HG03159 (cell line): ENCODE measurements at regions not wholly inside any gene's neighbourhood (a gene's known extent, or its start where the extent isn't known, plus 50 kb on each side); places are given as distances from the start of the nearest gene placed in this dataset.

ENCODE experiments used
- ATAC-seq: cut with Tn5 transposase; IDR thresholded peaks from one replicate; pipeline ENCODE4 v1.9.1; 2021; ENCODE audit warnings: mild to moderate bottlenecking, moderate library complexity; ENCODE audit not compliant: unreplicated experiment

DNA sequence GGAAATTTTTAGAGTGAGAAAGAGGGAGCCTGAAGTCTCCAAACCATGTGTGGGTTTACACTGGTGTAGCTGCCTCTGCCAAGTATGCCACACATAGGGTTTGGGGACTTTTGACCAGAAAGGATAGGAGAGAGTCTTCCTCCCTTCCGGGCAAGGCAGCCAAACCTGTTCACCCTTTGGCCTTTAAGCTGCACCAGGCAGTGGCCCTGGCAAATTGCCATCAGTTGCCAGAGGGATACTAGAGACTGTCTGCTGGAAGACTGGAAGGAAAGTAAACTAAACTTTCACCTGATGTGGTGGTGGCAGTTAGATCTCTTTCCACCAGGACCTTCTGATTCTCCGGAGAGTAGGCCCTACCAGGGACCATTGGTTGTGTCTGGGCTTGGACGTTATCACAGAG, 1263.2 kb downstream of the FAM181B start:
- no peak for ATAC-seq

GRCh38 chr11:81459766-81460306, 1273.8 kb downstream of the FAM181B start:
- no peak for ATAC-seq

DNA sequence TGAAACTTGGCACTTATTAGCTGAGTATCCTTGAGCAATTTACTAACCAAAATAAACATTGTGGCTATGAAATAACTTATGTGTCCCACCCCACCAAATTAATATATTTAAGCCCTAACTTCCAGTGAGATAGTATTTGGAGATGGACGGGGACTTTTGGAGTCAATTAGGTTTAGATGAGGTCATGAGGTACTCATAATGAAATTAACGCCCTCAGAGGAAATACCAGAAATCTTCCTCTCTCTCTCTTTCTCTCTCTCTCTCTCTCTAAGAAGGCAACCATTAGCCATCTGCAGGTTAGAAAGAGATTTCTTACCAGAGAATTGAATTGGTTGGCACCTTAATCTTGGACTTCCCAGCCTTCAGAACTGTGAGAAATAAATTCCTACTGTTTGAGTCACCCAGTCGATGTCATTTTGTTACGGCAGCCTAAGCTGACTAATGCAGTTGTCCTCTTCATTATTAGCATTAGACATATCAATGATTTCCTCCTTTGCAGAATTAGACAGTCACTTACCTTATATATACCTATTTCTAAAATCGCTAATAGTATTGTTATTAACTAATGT, 1284.0 kb downstream of the FAM181B start:
- no peak for ATAC-seq

DNA sequence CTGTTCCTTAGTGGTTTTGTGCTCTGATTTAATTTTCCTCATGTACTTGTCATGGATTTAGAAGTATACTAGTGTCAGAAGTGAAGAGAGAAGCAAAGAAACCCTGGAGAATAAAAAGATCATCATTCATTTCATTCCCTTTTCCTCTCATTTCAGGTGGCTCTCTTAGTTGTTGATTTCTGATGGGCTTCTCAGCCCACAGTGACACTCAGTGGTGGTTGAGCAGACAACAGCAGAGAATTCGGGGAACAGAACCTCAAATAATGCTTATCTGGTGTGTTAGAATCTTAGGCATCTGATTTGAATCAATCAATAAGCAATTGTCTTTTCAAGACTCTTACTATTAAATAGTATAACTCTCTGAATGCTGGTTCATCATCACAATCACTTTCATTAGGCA, 1289.4 kb downstream of the FAM181B start:
- ATAC-seq, result no peak

DNA sequence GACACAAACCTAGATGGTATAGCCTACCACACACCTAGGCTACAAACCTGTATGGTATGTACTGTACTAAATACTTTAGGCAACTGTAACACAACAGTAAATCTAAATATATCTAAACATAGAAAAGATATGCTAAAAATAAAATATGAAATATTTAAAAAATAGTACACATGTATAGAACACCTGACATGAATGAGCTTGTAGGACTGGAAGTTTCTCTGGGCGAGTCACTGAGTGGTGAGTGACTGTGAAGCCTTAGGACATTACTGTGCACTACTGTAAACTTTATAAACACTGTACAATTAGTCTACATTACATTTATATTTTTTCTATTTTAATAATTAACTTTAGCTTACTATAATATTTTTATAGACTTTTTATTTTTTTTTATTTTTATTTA, 1301.3 kb downstream of the FAM181B start:
- no peak for ATAC-seq

DNA sequence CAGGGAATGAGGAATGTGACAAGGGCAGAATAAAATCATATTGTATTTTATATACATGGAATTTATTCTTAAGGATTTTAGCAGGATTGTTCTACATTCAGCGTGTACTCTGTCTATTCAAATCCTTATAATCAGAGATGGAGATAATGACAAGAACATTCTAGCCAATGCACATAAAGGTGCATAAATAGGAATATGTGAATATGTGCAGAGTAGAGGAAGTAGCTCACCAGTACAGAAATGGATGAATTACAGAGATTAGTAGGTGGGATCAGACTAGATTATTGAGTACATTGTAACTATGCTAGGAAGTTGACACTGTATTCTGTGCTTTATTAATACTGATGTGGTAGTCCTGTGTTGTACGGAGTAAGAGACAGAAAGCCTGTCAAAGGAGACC, 1308.8 kb downstream of the FAM181B start:
- ATAC-seq, result no peak

GRCh38 chr11:81422402-81422801, 1311.3 kb downstream of the FAM181B start:
- no peak for ATAC-seq

- no peak for ATAC-seq
These were observed 1312.3 kb downstream of the FAM181B start for GRCh38 chr11:81421251-81421860.

GRCh38 chr11:81420668-81421250, 1312.9 kb downstream of the FAM181B start:
- no peak for ATAC-seq

DNA sequence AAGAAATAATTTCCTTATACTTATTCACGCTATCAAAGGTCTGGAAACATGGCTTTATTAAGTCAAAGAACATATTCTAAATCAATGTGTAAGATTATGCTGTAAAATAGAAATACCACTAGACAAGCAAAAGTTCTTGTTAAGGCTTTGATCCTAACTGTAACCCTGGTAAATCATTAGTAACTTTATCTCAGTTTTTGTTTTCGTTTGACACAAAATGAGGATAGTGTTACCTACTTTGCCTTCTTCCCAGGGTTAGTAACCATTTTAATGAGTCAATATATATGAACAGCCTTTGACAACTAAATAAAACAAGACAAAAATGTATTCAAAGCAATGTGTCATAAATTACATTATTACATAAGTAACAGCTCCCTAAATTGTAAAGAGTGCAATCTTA, 1336.3 kb downstream of the FAM181B start:
- no peak for ATAC-seq

DNA sequence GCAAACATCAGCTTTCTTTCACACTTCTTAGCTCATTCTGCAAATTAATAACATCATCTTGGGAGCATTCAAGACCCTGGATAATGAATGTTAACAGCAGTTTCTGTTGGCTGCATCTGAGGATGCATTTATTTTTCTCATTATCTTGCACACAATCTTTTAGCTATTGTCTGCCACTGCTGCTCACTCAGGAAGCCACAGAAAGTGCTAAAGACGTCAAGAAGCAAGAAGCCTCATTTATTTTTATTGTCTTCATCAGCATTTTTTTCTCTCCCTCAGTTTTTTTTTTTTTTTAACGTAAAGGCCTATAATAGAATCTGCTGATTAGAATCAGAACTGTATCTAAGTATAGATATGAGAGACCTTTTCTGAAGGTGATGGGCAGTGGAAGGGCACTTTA, 1339.4 kb downstream of the FAM181B start:
- no peak for ATAC-seq

DNA sequence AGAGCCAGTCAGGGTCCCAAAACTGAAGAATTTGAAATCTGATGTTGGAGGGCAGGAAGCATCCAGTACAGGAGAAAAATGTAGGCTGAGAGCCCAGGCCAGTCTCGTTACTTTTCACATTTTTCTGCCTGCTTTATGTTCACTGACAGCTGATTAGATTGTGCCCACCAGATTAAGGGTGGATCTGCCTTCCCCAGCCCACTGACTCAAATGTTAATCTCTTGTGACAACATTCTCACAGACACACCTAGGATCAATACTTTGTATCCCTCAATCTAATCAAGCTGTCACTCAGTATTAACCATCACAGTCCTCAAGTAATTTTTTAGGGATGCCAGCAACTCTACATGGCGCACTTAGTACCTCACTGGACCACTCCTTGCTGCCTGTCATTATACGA, 1345.3 kb downstream of the FAM181B start:
- no peak for ATAC-seq

DNA sequence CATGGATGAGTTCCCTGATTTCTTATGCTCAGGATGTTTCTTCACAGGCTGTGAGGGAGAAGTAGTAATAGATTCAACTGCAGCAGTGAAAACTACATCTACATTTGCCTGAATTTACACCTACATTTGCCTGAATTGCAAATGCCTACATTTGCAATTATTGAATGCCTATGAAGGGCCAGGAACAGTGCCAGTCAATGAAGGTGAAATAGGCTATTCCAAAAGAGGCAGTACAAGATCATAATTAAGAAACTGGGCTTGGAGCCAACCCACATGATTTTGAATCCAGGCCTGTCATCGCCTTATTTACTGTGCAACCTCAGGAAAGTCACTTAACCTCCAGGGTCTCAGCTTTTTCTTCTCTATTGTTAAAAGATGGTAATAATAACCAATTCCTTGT, 1353.3 kb downstream of the FAM181B start:
- no peak for ATAC-seq

GRCh38 chr11:81377418-81377817, 1356.2 kb downstream of the FAM181B start:
- ATAC-seq, result no peak

GRCh38 chr11:81373986-81374385, 1359.7 kb downstream of the FAM181B start:
- ATAC-seq, result no peak

GRCh38 chr11:81368192-81368591, 1365.5 kb downstream of the FAM181B start:
- ATAC-seq, result no peak

- no peak for ATAC-seq
These were observed 1368.2 kb downstream of the FAM181B start for GRCh38 chr11:81365496-81365895.

- no peak for ATAC-seq
These were observed 1374.2 kb downstream of the FAM181B start for GRCh38 chr11:81359476-81359875.

DNA sequence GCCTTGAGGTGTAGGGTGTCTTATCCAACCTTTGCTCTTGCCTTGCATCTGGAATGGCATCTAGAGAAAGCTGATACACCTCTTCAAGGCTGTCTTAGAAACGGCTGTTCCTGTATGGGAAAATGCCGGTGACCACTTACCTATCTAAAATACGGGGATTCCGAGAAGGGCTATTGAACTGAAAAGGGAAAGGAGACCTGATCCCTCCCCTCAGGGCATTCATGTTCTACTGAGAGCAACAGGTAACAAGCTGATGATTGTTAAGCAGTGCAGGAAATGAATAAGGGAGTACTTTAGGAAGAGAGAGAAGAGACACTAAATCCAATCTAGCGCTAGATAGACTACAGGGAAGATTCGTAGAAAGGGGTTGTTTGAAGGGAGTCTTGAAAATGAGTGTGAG, 1388.1 kb downstream of the FAM181B start:
- ATAC-seq, result no peak

DNA sequence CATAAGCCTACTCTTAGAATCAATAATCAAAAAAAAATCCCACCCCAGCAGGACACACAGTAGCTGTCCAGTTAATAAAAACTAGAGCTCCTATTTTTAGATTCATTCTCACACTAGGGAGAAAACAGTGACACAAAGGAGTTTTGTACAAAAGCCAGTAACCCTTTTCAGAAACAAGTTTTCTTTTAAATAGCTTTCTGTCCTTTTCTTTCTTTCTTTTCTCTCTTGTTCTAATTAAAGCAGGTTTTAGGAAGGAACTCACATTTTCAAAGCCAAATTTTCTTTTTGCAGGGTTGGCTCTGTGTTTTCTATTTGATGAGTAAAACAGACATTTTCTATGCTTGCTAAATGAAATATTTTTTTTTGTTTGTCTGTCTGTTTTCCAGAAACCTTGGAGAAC, 1390.7 kb downstream of the FAM181B start:
- no peak for ATAC-seq

- ATAC-seq, result no peak
These were observed 1393.4 kb downstream of the FAM181B start for GRCh38 chr11:81340225-81340624.

- ATAC-seq, result no peak
These were observed 1394.1 kb downstream of the FAM181B start for GRCh38 chr11:81339521-81339920.
